RCC 7860 (cell line): ENCODE measurements at regions not wholly inside any gene's neighbourhood (a gene's known extent, or its start where the extent isn't known, plus 50 kb on each side); places are given as distances from the start of the nearest gene placed in this dataset.
"Not testable (repeated sequence)": the region's sequence is repeated elsewhere in the genome, so short reads cannot be mapped to it uniquely, and the experiment has no call there.

Source experiments
- DNase-seq: peaks from one replicate; pipeline ENCODE4 v3.0.0-alpha.2; 2015; ENCODE audit warnings: low spot score
- FAIRE-seq: peaks from 2 replicates; lab custom pipeline; 2012; peaks lifted over from hg19 to GRCh38; lab: Jason Lieb, UNC

- FAIRE-seq, result no peak
- no peak for DNase-seq
Measured at GRCh38 chr3:80014576-80014975, 246.8 kb upstream of the ROBO1 start.

GRCh38 chr3:80010021-80010571 lies 242.3 kb upstream of the ROBO1 start:
- DNase-seq, result no peak
- no peak for FAIRE-seq

- FAIRE-seq (no peak), DNase-seq (no peak)
Measured at GRCh38 chr3:80007522-80007921, 239.7 kb upstream of the ROBO1 start.

GRCh38 chr3:80006315-80006714 lies 238.5 kb upstream of the ROBO1 start:
- DNase-seq, result no peak
- FAIRE-seq, result no peak

GRCh38 chr3:80000022-80000421 lies 232.2 kb upstream of the ROBO1 start:
- no peak for FAIRE-seq
- no peak for DNase-seq

GRCh38 chr3:79994397-79994796 lies 226.6 kb upstream of the ROBO1 start:
- FAIRE-seq, result no peak

GRCh38 chr3:79986338-79986737 lies 218.5 kb upstream of the ROBO1 start:
- FAIRE-seq (no peak), DNase-seq (no peak)

More at GRCh38 chr3:79994397-79994796, 226.6 kb upstream of the ROBO1 start:
- DNase-seq, result no peak

GRCh38 chr3:79985816-79986215 lies 218.0 kb upstream of the ROBO1 start:
- FAIRE-seq, result no peak
- no peak for DNase-seq

- DNase-seq, result no peak
- FAIRE-seq, result no peak
Measured at GRCh38 chr3:79983118-79983517, 215.3 kb upstream of the ROBO1 start.

- DNase-seq, result no peak
- FAIRE-seq, result no peak
Measured at GRCh38 chr3:79979990-79980389, 212.2 kb upstream of the ROBO1 start.

- FAIRE-seq, result no peak
- no peak for DNase-seq
Measured at GRCh38 chr3:79976466-79976865, 208.7 kb upstream of the ROBO1 start.

- no peak for DNase-seq
- FAIRE-seq, result no peak
Measured at GRCh38 chr3:79973917-79974595, 206.3 kb upstream of the ROBO1 start.

GRCh38 chr3:79973482-79973881 lies 205.7 kb upstream of the ROBO1 start:
- no peak for DNase-seq
- no peak for FAIRE-seq

- FAIRE-seq (no peak), DNase-seq (no peak)
Measured at GRCh38 chr3:79968418-79968817, 200.6 kb upstream of the ROBO1 start.

- DNase-seq (no peak), FAIRE-seq (no peak)
Measured at GRCh38 chr3:79960594-79960993, 192.8 kb upstream of the ROBO1 start.

GRCh38 chr3:79957066-79957465 lies 189.3 kb upstream of the ROBO1 start:
- FAIRE-seq, result no peak
- DNase-seq, result no peak

- no peak for DNase-seq
- no peak for FAIRE-seq
Measured at GRCh38 chr3:79954756-79955155, 187.0 kb upstream of the ROBO1 start.

GRCh38 chr3:79953591-79954101 lies 185.8 kb upstream of the ROBO1 start:
- FAIRE-seq (no peak), DNase-seq (no peak)

- FAIRE-seq, result not testable (repeated sequence)
Measured at GRCh38 chr3:79951426-79951825, 183.6 kb upstream of the ROBO1 start.

GRCh38 chr3:79947957-79948356 lies 180.2 kb upstream of the ROBO1 start:
- FAIRE-seq (no peak), DNase-seq (no peak)

More at GRCh38 chr3:79951426-79951825, 183.6 kb upstream of the ROBO1 start:
- not testable (repeated sequence) for DNase-seq

GRCh38 chr3:79947469-79947868 lies 179.7 kb upstream of the ROBO1 start:
- no peak for FAIRE-seq
- no peak for DNase-seq

GRCh38 chr3:79937567-79937966 lies 169.8 kb upstream of the ROBO1 start:
- FAIRE-seq (no peak), DNase-seq (no peak)

- FAIRE-seq (no peak), DNase-seq (no peak)
Measured at GRCh38 chr3:79930196-79930595, 162.4 kb upstream of the ROBO1 start.
